Muscle layer of duodenum (tissue), 2 donors: ENCODE measurements at regions not wholly inside any gene's neighbourhood (a gene's known extent, or its start where the extent isn't known, plus 50 kb on each side); places are given as distances from the start of the nearest gene placed in this dataset.

Source experiments
- H3K27ac ChIP-seq: one replicate; pipeline ENCODE4 v1.7.0; 2013; ENCODE audit warnings: mild to moderate bottlenecking, low read length
- H3K27me3 ChIP-seq: one replicate; pipeline ENCODE4 v1.7.0; 2013; ENCODE audit warnings: low read depth, mild to moderate bottlenecking, control low read depth, low read length
- H3K36me3 ChIP-seq, 2 donors: one replicate each; pipeline ENCODE4 v1.7.0; 2013; ENCODE audit warnings: low read length in 2 of 2, control low read depth in 1 of 2, mild to moderate bottlenecking in 1 of 2; ENCODE audit not compliant: insufficient read depth in 2 of 2, control insufficient read depth in 1 of 2
- H3K4me1 ChIP-seq, 2 donors: one replicate each; pipeline ENCODE4 v1.7.0; 2013; ENCODE audit warnings: low read length in 2 of 2, mild to moderate bottlenecking in 2 of 2, control low read depth in 1 of 2, moderate library complexity in 1 of 2; ENCODE audit not compliant: insufficient read depth in 2 of 2, control insufficient read depth in 1 of 2
- H3K4me3 ChIP-seq, 2 donors: one replicate each; pipeline ENCODE4 v1.7.0; 2013; ENCODE audit warnings: low read length in 2 of 2, low read depth in 1 of 2, mild to moderate bottlenecking in 1 of 2
- H3K9me3 ChIP-seq, 2 donors: one replicate each; pipeline ENCODE4 v1.7.0; 2013; ENCODE audit warnings: low read length in 2 of 2, control low read depth in 1 of 2, mild to moderate bottlenecking in 1 of 2; ENCODE audit not compliant: control insufficient read depth in 1 of 2
- donor health status: healthy.

- no peaks in the 10 kb centered on the region for H3K9me3 ChIP-seq
- no peaks in the 10 kb centered on the region for H3K36me3 ChIP-seq
- H3K27me3 ChIP-seq = no peaks in the 10 kb centered on the region
- H3K27ac ChIP-seq = no peak overlapping the region
- H3K4me3 ChIP-seq = no peak overlapping the region
- H3K4me1 ChIP-seq = no peaks in the 10 kb centered on the region
Observed at GRCh38 chr9:78542491-78543181, 245.7 kb downstream of the PSAT1 start.

DNA sequence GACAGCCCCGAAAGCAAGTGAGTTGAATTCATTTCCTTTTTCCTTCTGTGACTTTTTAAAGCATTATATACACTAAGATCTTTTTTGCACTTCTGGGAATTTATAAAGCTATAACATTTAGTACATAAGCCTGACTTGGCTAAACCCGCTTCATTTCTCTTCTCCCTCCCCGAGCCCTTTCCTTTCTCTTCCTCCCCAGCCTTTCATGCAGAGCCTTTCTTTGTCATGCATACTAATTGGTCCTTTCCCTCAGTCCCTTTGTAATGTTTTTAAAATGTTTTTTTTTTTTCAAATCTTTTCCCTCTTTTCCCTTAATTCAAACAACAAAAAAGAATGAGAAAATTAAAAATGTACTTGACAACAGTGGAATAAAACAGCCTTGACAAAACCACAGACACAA lies 246.4 kb downstream of the PSAT1 start:
- H3K4me3 ChIP-seq = no peak overlapping the region
- no peak overlapping the region for H3K27ac ChIP-seq
- H3K9me3 ChIP-seq = no peaks in the 10 kb centered on the region
- H3K27me3 ChIP-seq = no peaks in the 10 kb centered on the region
- H3K4me1 ChIP-seq = no peaks in the 10 kb centered on the region
- H3K36me3 ChIP-seq = no peaks in the 10 kb centered on the region

DNA sequence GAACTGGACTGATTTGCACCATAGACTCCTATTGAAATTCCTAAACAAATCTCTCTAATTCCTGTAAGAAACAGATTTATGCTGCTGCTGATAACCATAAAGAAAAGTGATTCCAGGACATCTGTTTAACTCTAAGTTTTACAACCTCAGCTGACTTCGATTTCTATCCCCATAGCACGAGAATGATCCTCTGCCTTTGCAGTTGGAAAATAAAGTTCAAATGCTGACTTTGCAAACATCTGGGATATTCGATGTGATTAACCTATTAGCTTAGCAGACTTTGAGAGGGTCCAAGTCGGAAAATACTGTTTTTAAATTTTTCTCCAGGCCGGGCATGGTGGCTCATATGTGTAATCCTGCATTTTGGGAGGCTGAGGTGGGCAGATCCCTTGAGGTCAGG lies 247.3 kb downstream of the PSAT1 start:
- H3K36me3 ChIP-seq = no peaks in the 10 kb centered on the region
- H3K27me3 ChIP-seq = no peaks in the 10 kb centered on the region
- H3K4me3 ChIP-seq = no peak overlapping the region
- no peak overlapping the region for H3K27ac ChIP-seq
- no peaks in the 10 kb centered on the region for H3K9me3 ChIP-seq
- no peaks in the 10 kb centered on the region for H3K4me1 ChIP-seq

GRCh38 chr9:78547831-78548230 lies 250.9 kb downstream of the PSAT1 start:
- H3K36me3 ChIP-seq = no peaks in the 10 kb centered on the region
- H3K9me3 ChIP-seq = no peaks in the 10 kb centered on the region
- H3K4me1 ChIP-seq = no peaks in the 10 kb centered on the region
- H3K27ac ChIP-seq = no peak overlapping the region
- H3K27me3 ChIP-seq = no peaks in the 10 kb centered on the region
- no peak overlapping the region for H3K4me3 ChIP-seq

DNA sequence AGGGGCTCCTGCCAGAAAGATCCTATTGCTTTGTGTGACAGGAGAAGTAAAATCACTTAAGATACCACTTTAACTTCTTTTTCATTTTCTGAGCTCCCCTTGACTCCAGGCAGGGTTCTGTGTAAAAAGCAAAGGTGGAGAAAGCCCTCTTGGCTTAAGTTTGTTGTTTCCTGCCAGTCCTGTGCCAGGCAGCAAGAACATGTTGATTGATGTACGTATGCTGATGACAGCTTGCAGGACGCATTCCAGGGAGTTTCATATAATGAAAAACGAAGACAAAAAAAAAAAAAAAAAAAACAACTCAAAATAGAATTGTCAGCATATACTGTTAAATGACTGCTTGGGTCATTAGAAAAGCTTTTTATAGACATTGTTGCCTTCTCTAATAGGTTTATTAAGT lies 251.7 kb downstream of the PSAT1 start:
- Histone ChIP-seq H3K4me3 (no peak overlapping the region), H3K27me3 (no peaks in the 10 kb centered on the region)

GRCh38 chr9:78549711-78550110 lies 252.8 kb downstream of the PSAT1 start:
- Histone ChIP-seq H3K36me3 (no peaks in the 10 kb centered on the region), H3K4me3 (no peak overlapping the region)

More for the DNA sequence above, 251.7 kb downstream of the PSAT1 start:
- no peaks in the 10 kb centered on the region for H3K36me3 ChIP-seq
- H3K9me3 ChIP-seq = no peaks in the 10 kb centered on the region
- H3K27ac ChIP-seq = no peak overlapping the region
- no peaks in the 10 kb centered on the region for H3K4me1 ChIP-seq

GRCh38 chr9:78552802-78553201 lies 255.9 kb downstream of the PSAT1 start:
- no peaks in the 10 kb centered on the region for H3K27me3 ChIP-seq
- H3K9me3 ChIP-seq = no peaks in the 10 kb centered on the region
- no peak overlapping the region for H3K4me3 ChIP-seq
- no peak overlapping the region for H3K27ac ChIP-seq
- H3K36me3 ChIP-seq = no peaks in the 10 kb centered on the region
- H3K4me1 ChIP-seq = no peaks in the 10 kb centered on the region

More at GRCh38 chr9:78549711-78550110, 252.8 kb downstream of the PSAT1 start:
- no peaks in the 10 kb centered on the region for H3K4me1 ChIP-seq
- no peaks in the 10 kb centered on the region for H3K9me3 ChIP-seq
- H3K27me3 ChIP-seq = no peaks in the 10 kb centered on the region
- no peak overlapping the region for H3K27ac ChIP-seq

DNA sequence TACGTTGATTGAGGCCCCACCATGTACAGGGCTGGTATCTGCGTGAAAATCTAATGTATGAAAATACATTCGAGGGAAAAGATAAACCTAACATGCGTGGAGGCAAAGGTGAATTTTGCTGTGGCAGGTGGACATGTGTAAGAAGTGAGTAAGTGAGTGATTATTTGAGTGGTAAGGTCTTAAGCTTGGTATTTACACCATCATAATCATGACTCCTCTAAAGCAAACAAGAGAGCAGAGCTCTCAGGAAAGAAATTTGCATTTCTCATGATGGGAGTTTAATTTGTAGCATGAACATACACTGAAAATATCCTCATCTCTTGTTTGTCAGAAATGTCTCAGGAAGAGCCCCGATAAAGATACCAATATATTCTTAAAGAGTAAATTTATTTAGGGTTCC lies 260.6 kb downstream of the PSAT1 start:
- H3K36me3 ChIP-seq = no peaks in the 10 kb centered on the region
- no peaks in the 10 kb centered on the region for H3K9me3 ChIP-seq
- H3K4me3 ChIP-seq = no peak overlapping the region
- no peak overlapping the region for H3K27ac ChIP-seq
- no peaks in the 10 kb centered on the region for H3K27me3 ChIP-seq
- H3K4me1 ChIP-seq = no peaks in the 10 kb centered on the region

DNA sequence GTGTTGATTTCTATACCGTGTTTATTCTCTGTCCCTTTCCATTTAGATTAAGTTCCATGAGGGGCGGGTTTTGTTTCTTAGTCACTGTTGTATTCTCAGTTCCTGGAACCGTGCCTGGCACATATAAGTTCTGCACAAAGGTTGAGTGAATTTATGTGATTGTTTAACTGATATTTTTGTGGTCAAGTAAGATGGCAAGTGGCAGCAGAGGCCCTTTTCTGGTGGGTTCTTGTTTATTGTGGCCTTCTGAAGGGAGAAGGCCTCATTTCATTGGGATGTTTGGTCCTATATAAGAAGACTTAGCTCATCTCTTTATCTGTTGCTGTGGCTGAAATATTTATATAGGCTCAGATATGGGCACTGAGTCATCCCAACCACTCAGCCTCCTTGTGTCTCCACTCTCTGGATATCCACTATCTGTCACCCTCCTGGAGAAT lies 262.5 kb downstream of the PSAT1 start:
- no peak overlapping the region for H3K27ac ChIP-seq
- no peaks in the 10 kb centered on the region for H3K9me3 ChIP-seq
- H3K27me3 ChIP-seq = no peaks in the 10 kb centered on the region
- no peaks in the 10 kb centered on the region for H3K36me3 ChIP-seq
- no peaks in the 10 kb centered on the region for H3K4me1 ChIP-seq
- H3K4me3 ChIP-seq = no peak overlapping the region

DNA sequence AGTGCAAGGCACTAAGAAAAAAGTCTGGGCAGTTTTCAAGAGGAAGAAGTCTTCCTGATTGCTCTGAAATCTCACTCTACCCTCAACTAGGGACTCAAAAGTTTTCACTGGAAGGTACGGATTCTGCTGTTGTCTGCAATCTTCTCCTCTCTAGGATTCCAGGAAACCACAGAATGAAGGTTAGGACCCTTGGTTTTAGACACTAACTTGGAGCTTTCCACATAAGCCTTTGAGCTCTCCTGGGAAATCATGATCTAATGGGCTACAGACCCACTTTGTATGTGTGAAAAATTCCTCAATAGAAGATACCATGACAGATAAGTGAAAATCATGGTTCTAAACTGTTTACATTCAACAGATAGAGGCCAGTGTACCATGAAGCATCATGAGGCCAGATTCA lies 265.1 kb downstream of the PSAT1 start:
- H3K4me1 ChIP-seq = no peaks in the 10 kb centered on the region
- no peaks in the 10 kb centered on the region for H3K36me3 ChIP-seq
- H3K4me3 ChIP-seq = no peak overlapping the region
- no peaks in the 10 kb centered on the region for H3K27me3 ChIP-seq
- H3K9me3 ChIP-seq = no peaks in the 10 kb centered on the region
- H3K27ac ChIP-seq = no peak overlapping the region

GRCh38 chr9:78563269-78563668 lies 266.3 kb downstream of the PSAT1 start:
- H3K4me3 ChIP-seq = no peak overlapping the region
- no peaks in the 10 kb centered on the region for H3K36me3 ChIP-seq
- H3K9me3 ChIP-seq = no peaks in the 10 kb centered on the region
- no peak overlapping the region for H3K27ac ChIP-seq
- H3K4me1 ChIP-seq = no peaks in the 10 kb centered on the region
- no peaks in the 10 kb centered on the region for H3K27me3 ChIP-seq

- H3K4me3 ChIP-seq = no peak overlapping the region
- H3K27me3 ChIP-seq = no peaks in the 10 kb centered on the region
- H3K4me1 ChIP-seq = no peaks in the 10 kb centered on the region
- no peaks in the 10 kb centered on the region for H3K9me3 ChIP-seq
- no peaks in the 10 kb centered on the region for H3K36me3 ChIP-seq
- no peak overlapping the region for H3K27ac ChIP-seq
Observed at GRCh38 chr9:78565481-78565880, 268.6 kb downstream of the PSAT1 start.
